NCI-H187 (cell line): ENCODE measurements at regions not wholly inside any gene's neighbourhood (a gene's known extent, or its start where the extent isn't known, plus 50 kb on each side); places are given as distances from the start of the nearest gene placed in this dataset.

ENCODE experiments used
- DNase-seq, 2 experiments: peaks; one replicate each; lab custom pipeline; 2025; lab: John Stamatoyannopoulos, UW

DNA sequence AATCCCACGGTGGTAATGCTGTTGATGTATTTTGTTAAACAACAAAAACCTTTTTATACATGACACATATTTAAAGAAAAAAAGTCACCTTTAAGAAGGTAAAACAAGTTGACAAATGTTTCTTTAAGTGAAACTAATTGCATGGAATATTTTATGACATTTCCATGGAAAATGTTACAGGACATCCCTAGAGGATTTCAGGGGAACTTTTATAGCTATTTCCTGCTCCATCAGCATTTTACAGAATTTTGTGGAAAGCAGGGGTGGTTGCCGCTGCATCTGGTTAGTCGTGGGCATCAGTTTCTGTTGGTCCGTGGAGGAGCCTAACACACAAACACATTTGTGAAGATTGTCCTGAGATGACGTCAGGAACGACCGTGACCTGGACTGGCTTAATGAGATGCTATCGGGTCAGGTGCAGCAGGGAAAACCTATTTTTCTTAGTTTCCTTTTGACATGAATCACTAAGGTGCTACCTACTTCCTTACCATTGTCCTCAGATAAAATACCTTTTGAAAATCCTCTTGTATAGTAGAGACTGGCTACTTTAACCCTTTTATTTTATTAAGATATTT is 305.1 kb downstream of the MAP2K6 start:
- DNase-seq = no peak

- no peak for DNase-seq
Observed at GRCh38 chr17:69722518-69722917, 308.0 kb downstream of the MAP2K6 start.

DNA sequence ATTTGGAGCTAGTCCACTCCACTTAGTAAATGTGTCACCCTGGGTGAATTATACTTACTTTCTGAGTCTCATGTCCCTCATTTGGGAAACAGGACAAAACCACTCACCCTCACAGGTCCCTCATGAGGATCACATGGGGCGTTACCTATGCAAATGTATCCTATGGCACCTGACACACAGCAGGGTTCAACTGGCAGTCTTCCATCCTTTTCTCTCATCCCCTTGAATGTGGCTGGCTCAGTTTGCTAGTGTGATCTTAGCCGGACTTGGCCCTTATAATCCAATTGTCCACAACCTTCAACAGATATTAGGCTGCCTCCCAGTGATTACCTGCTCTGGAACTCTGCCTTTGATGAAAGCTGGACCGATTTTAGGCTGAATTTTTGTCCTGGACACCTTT is 308.8 kb downstream of the MAP2K6 start:
- no peak for DNase-seq

- no peak for DNase-seq
Observed at GRCh38 chr17:69723741-69724140, 309.2 kb downstream of the MAP2K6 start.

GRCh38 chr17:69724238-69724637 is 309.7 kb downstream of the MAP2K6 start:
- no peak for DNase-seq

GRCh38 chr17:69725146-69725545 is 310.6 kb downstream of the MAP2K6 start:
- DNase-seq = no peak

GRCh38 chr17:69728816-69729215 is 314.3 kb downstream of the MAP2K6 start:
- DNase-seq = no peak

- DNase-seq = no peak
Observed at GRCh38 chr17:69729944-69730343, 315.4 kb downstream of the MAP2K6 start.

GRCh38 chr17:69732272-69732918 is 317.9 kb downstream of the MAP2K6 start:
- DNase-seq = no peak

DNA sequence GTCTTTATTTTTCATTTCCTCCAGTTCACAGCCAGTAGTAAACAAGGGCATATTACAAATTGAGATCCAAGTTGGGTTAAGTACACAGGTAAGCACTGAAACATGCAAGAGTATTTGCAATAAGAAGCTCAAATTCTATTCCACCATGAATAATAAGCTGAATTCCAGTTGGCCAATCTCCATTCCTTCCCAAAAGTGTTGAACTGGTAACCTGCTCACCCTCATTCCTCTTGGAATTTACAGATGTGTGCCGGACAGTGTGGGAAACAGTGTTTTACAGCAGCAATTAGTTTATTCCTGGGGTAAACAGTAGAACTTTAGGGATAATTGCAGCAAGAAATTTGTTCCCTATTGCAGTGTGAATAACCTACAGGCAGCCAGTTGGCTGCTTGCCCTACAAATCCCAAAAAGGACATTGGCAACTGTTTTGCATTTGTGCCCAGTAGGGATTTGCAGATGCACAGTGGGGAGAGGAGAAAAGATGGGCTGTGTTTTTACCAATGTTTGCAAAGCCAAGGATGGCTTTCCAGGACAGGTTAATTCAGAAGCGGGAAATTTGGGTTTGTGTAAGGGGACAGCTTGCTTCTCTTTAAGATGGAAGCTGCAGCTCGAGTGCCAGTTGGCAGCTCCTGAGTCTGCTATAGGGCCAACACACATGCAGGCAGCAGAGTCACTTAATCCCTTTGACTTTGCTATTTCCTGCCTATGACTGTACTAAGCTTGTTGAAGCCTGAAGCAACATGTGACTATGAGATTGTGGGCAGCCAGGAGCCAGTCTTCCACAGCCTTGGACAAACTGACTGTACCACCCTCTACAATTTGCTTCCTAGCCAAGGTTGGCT is 318.9 kb downstream of the MAP2K6 start:
- no peak for DNase-seq

DNA sequence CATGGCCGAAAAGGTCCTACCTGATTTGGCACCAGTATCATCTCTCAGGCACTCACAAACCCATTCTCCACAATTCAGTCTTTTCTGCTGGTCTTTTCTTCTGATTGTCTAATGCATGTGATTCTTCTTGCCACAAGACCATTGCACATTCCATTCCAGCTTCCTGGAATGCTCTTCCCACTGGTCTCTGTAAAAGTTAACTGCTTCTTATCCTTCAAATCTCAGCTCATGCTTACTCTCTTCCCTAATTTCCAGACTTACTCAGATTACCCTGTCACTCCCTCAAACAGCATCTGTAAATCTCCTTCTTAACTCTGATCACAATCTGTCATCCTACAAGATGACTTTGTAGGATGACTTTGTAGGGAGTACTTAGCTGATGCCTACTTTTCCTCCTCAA is 320.2 kb downstream of the MAP2K6 start:
- DNase-seq = no peak

- no peak for DNase-seq
Observed at GRCh38 chr17:69735285-69735684, 320.8 kb downstream of the MAP2K6 start.

DNA sequence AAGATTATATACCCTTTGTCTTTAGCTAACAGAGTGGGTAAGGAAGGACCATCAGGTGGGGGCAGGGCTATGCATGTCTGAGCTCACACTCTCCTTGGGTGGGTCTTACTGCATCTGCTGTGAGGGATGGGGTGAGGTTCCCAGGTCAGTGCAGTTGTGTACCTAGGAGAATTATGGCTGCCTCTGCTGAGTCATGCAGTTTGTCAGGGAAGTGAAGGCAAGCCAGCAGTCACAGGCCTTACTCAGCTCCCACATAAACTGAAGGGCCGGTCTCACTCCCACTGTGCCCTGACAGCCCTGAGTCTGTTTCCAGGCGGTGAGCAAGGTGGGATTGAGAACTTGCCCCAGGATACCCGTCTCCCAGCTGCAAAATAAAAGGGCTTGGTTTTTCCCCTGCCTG is 328.6 kb downstream of the MAP2K6 start:
- DNase-seq = no peak

DNA sequence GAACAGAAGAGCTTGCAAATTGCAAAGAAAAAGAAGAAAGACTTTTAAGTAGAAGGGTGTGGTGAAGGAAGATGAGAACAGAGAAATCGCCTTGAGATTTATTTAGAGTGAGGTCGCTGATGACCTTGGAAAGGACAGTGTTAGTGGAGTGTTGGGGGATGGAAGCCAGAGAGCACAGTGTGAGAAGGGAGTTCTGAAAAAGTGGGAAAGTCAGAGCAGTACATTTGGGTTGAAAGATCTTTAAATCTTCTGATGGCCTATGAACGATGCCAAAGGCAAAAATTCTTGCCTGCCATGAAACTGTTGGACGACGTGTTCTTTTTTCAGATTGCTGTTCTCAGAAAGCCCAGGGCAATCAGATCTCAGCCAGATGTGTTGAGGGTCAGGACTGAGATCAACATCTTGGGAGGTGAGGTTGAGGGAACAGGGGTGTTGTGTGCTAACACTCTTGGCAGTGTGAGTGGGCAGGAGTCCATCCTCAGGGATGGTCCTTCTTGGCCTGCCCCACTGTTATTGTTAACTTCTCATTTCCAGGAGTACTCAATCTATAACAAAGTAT is 330.1 kb downstream of the MAP2K6 start:
- DNase-seq = no peak

DNA sequence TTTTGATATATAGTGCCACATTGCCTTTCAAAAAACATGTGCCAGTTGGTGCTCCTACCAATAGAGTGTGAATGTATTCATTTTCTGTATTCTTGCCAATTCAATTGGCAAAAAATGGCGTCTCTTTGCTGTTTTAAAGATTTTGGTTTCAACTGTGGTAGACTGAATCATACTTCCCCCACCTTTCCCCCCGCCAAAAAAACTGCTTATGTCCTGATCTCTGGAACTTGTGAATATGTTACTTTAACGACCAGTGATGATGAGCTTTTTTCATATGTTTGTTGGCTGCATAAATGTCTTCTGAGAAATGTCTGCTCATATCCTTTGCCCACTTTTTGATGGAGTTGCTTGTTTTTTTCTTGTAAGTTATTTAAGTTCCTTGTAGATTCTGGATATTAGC is 325.1 kb upstream of the KCNJ16 start:
- no peak for DNase-seq

- no peak for DNase-seq
Observed at GRCh38 chr17:69757688-69758430, 317.2 kb upstream of the KCNJ16 start.

- DNase-seq = no peak
Observed at GRCh38 chr17:69760562-69760961, 314.5 kb upstream of the KCNJ16 start.

DNA sequence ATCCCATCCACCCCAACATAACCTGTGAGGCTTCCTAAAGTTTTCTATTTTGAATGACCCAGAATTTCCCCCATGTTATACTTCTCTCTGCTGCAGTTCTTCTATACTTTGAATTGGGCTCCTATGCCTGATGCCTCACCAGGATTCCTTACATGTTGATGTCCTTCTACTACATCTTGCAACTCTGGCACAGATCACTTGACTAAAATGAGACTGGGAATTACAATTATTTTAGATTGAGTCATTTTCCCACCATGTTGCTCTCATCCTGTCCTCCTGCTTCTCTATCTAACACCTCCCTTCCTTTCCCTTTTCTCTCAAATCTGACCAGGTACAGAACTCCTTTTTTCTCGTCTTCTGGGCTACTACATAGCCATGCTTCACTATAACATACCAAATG is 314.0 kb upstream of the KCNJ16 start:
- no peak for DNase-seq

GRCh38 chr17:69761767-69762321 is 313.2 kb upstream of the KCNJ16 start:
- DNase-seq = no peak

GRCh38 chr17:69762359-69762758 is 312.7 kb upstream of the KCNJ16 start:
- DNase-seq = no peak

DNA sequence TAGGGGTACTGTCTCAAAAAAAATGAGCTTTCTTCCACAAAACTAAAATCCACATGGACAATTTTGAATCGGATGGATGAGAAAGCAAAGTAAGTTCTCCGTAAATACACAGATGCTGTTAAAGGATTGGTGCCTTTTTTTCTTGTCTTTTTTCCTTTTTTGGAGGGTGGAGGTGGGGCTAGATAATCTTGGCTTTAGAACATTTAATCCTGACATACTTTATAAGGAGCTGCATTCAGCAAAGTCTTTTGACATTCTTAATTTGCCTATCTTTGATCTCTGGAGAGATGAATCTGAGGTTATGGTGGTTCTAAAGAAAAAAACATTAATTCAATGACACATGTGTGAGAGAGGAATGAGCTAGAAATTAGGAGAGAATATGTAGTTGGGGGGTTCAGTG is 312.3 kb upstream of the KCNJ16 start:
- DNase-seq = no peak

DNA sequence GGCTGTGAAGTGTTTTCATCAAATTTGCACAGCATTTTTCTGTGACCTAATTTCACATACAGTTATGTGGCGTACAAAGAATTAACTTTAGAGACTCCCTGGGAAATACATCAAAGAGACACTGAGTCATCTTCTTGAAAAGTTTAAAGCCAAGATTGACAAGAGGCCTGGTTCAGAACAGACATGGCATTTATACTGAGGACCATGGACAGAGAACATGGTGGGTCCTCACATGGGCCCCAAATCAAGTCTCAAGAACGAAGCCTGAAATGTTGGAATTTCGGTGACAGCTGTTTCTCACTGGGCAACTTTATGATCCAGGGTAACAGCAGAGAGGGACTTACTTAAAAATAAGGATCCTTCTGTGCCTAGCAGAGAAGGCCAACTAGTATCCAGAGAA is 311.5 kb upstream of the KCNJ16 start:
- no peak for DNase-seq
